Neural progenitor cell (in vitro differentiated cells): ENCODE measurements at regions not wholly inside any gene's neighbourhood (a gene's known extent, or its start where the extent isn't known, plus 50 kb on each side); places are given as distances from the start of the nearest gene placed in this dataset.

Experiments used
- DNase-seq: peaks from one replicate; pipeline ENCODE4 v3.0.0-alpha.2; 2016; ENCODE audit warnings: low spot score
- H2AFZ ChIP-seq: fragments of 200-600 bp; sonication (generic); replicated peaks from 2 replicates; pipeline ENCODE4 v1.6.1; 2016; ENCODE audit warnings: antibody characterized with exemption
- H3F3A ChIP-seq: fragments of 200-600 bp; sonication (generic); 2 replicates; pipeline ENCODE4 v1.6.1; 2016; ENCODE audit warnings: antibody characterized with exemption, low read depth
- H3K27ac ChIP-seq: fragments of 200-600 bp; sonication (generic); 2 replicates; pipeline ENCODE4 v1.5.1; 2016; ENCODE audit warnings: mild to moderate bottlenecking
- H3K27me3 ChIP-seq: fragments of 200-600 bp; sonication (generic); 2 replicates; pipeline ENCODE4 v1.6.1; 2016; ENCODE audit warnings: mild to moderate bottlenecking, moderate library complexity
- H3K36me3 ChIP-seq: fragments of 200-600 bp; sonication (generic); 2 replicates; pipeline ENCODE4 v1.5.1; 2016
- H3K4me1 ChIP-seq: fragments of 200-600 bp; sonication (generic); 2 replicates; pipeline ENCODE4 v1.6.1; 2016; ENCODE audit warnings: mixed run types
- H3K4me2 ChIP-seq: fragments of 200-600 bp; sonication (generic); 2 replicates; pipeline ENCODE4 v1.6.1; 2016
- H3K4me3 ChIP-seq: fragments of 200-600 bp; sonication (generic); 2 replicates; pipeline ENCODE4 v1.5.1; 2016
- H3K79me2 ChIP-seq: fragments of 200-600 bp; sonication (generic); 2 replicates; pipeline ENCODE4 v1.6.1; 2016; ENCODE audit warnings: low read depth
- H3K9ac ChIP-seq: fragments of 200-600 bp; sonication (generic); 2 replicates; pipeline ENCODE4 v1.6.1; 2016
- H3K9me3 ChIP-seq: fragments of 200-600 bp; sonication (generic); 2 replicates; pipeline ENCODE4 v1.5.1; 2016; ENCODE audit warnings: low read depth
- H4K20me1 ChIP-seq: fragments of 200-600 bp; sonication (generic); 2 replicates; pipeline ENCODE4 v1.6.1; 2016; ENCODE audit warnings: low read depth
- H3K27ac Mint-ChIP-seq: 3 replicates; pipeline ENCODE4 v1.8.0; 2021; ENCODE audit warnings: mixed read lengths
- H3K27me3 Mint-ChIP-seq: 2 replicates; pipeline ENCODE4 v1.8.0; 2022; ENCODE audit warnings: low read depth, mild to moderate bottlenecking, inconsistent platforms, moderate library complexity, mixed read lengths; ENCODE audit not compliant: insufficient read depth
- H3K36me3 Mint-ChIP-seq: 3 replicates; pipeline ENCODE4 v1.8.0; 2021; ENCODE audit warnings: mixed read lengths
- H3K4me1 Mint-ChIP-seq: 3 replicates; pipeline ENCODE4 v1.8.0; 2021; ENCODE audit warnings: mixed read lengths
- H3K4me3 Mint-ChIP-seq: 3 replicates; pipeline ENCODE4 v1.8.0; 2021; ENCODE audit warnings: mild to moderate bottlenecking, moderate library complexity, mixed read lengths
- H3K9me3 Mint-ChIP-seq: 3 replicates; pipeline ENCODE4 v1.8.0; 2020; ENCODE audit warnings: mixed read lengths
- CTCF ChIP-seq: fragments of 200-600 bp; sonication (generic); IDR thresholded peaks from 2 replicates; pipeline ENCODE4 v1.5.1; 2017; ENCODE audit warnings: antibody characterized with exemption, mild to moderate bottlenecking
- EZH2 ChIP-seq: fragments of 200-600 bp; sonication (generic); IDR thresholded peaks from 2 replicates; pipeline ENCODE4 v1.6.1; 2017; ENCODE audit warnings: antibody characterized with exemption, mild to moderate bottlenecking, moderate library complexity
- EZH2phosphoT487 ChIP-seq: fragments of 200-600 bp; sonication (generic); IDR thresholded peaks from 2 replicates; pipeline ENCODE4 v1.6.1; 2017; ENCODE audit warnings: antibody characterized with exemption

GRCh38 chr5:3372289-3372688 lies 223.3 kb upstream of the IRX1 start:
- Histone ChIP-seq H3F3A (no peaks in the 10 kb centered on the region), H3K4me1 (no peaks in the 10 kb centered on the region), H3K27me3 (no peaks in the 10 kb centered on the region), H2AFZ (no peak overlapping the region), H4K20me1 (no peaks in the 10 kb centered on the region), H3K4me2 (no peak overlapping the region), H3K9me3 (peaks cover 11% of the 10 kb centered on the region), H3K79me2 (no peaks in the 10 kb centered on the region), H3K27ac (no peak overlapping the region), H3K9ac (no peak overlapping the region), H3K4me3 (no peak overlapping the region), H3K36me3 (peaks cover 10% of the 10 kb centered on the region)
- Mint-ChIP-seq H3K27me3 (peaks cover 5% of the 10 kb centered on the region), H3K4me3 (no peak overlapping the region), H3K4me1 (no peaks in the 10 kb centered on the region), H3K27ac (no peak overlapping the region), H3K9me3 (peaks cover 38% of the 10 kb centered on the region), H3K36me3 (no peaks in the 10 kb centered on the region)
- TF ChIP-seq CTCF (no peak), EZH2 (no peak), EZH2phosphoT487 (no peak)
- DNase-seq, result no peak

GRCh38 chr5:3365501-3366215 lies 230.0 kb upstream of the IRX1 start:
- Histone ChIP-seq H4K20me1 (no peaks in the 10 kb centered on the region), H3K4me1 (no peaks in the 10 kb centered on the region), H3K9ac (no peak overlapping the region), H3K4me2 (no peak overlapping the region), H3K27ac (no peak overlapping the region), H2AFZ (no peak overlapping the region), H3K9me3 (no peaks in the 10 kb centered on the region), H3K27me3 (no peaks in the 10 kb centered on the region), H3K4me3 (no peak overlapping the region), H3F3A (no peaks in the 10 kb centered on the region), H3K79me2 (no peaks in the 10 kb centered on the region), H3K36me3 (peaks cover 3% of the 10 kb centered on the region)
- Mint-ChIP-seq H3K27me3 (peaks cover 7% of the 10 kb centered on the region), H3K36me3 (no peaks in the 10 kb centered on the region), H3K9me3 (peaks cover 4% of the 10 kb centered on the region), H3K4me1 (no peaks in the 10 kb centered on the region), H3K27ac (no peak overlapping the region), H3K4me3 (no peak overlapping the region)
- no peak for TF ChIP-seq CTCF
- TF ChIP-seq EZH2, result no peak
- DNase-seq, result no peak

GRCh38 chr5:3364941-3365340 lies 230.7 kb upstream of the IRX1 start:
- H3K27ac Mint-ChIP-seq, result no peak overlapping the region
- Histone ChIP-seq H3K27ac (no peak overlapping the region), H3F3A (no peaks in the 10 kb centered on the region), H3K4me1 (no peaks in the 10 kb centered on the region), H3K27me3 (no peaks in the 10 kb centered on the region), H3K36me3 (peaks cover 3% of the 10 kb centered on the region), H3K79me2 (no peaks in the 10 kb centered on the region), H3K4me3 (no peak overlapping the region), H4K20me1 (no peaks in the 10 kb centered on the region), H3K4me2 (no peak overlapping the region), H2AFZ (no peak overlapping the region), H3K9ac (no peak overlapping the region), H3K9me3 (no peaks in the 10 kb centered on the region)
- H3K4me3 Mint-ChIP-seq, result no peak overlapping the region
- H3K27me3 Mint-ChIP-seq, result peaks cover 7% of the 10 kb centered on the region
- no peak for DNase-seq
- TF ChIP-seq EZH2 (no peak), EZH2phosphoT487 (no peak), CTCF (no peak)
- H3K36me3 Mint-ChIP-seq, result no peaks in the 10 kb centered on the region
- H3K9me3 Mint-ChIP-seq, result peaks cover 6% of the 10 kb centered on the region
- no peaks in the 10 kb centered on the region for H3K4me1 Mint-ChIP-seq
